ENCODE measurements at regions not wholly inside any gene's neighbourhood (a gene's known extent, or its start where the extent isn't known, plus 50 kb on each side); places are given as distances from the start of the nearest gene placed in this dataset.

GRCh38 chr9:26240020-26240419 lies 561.8 kb upstream of the TUSC1 start (continued):
- TF ChIP-seq, protein P1, sequence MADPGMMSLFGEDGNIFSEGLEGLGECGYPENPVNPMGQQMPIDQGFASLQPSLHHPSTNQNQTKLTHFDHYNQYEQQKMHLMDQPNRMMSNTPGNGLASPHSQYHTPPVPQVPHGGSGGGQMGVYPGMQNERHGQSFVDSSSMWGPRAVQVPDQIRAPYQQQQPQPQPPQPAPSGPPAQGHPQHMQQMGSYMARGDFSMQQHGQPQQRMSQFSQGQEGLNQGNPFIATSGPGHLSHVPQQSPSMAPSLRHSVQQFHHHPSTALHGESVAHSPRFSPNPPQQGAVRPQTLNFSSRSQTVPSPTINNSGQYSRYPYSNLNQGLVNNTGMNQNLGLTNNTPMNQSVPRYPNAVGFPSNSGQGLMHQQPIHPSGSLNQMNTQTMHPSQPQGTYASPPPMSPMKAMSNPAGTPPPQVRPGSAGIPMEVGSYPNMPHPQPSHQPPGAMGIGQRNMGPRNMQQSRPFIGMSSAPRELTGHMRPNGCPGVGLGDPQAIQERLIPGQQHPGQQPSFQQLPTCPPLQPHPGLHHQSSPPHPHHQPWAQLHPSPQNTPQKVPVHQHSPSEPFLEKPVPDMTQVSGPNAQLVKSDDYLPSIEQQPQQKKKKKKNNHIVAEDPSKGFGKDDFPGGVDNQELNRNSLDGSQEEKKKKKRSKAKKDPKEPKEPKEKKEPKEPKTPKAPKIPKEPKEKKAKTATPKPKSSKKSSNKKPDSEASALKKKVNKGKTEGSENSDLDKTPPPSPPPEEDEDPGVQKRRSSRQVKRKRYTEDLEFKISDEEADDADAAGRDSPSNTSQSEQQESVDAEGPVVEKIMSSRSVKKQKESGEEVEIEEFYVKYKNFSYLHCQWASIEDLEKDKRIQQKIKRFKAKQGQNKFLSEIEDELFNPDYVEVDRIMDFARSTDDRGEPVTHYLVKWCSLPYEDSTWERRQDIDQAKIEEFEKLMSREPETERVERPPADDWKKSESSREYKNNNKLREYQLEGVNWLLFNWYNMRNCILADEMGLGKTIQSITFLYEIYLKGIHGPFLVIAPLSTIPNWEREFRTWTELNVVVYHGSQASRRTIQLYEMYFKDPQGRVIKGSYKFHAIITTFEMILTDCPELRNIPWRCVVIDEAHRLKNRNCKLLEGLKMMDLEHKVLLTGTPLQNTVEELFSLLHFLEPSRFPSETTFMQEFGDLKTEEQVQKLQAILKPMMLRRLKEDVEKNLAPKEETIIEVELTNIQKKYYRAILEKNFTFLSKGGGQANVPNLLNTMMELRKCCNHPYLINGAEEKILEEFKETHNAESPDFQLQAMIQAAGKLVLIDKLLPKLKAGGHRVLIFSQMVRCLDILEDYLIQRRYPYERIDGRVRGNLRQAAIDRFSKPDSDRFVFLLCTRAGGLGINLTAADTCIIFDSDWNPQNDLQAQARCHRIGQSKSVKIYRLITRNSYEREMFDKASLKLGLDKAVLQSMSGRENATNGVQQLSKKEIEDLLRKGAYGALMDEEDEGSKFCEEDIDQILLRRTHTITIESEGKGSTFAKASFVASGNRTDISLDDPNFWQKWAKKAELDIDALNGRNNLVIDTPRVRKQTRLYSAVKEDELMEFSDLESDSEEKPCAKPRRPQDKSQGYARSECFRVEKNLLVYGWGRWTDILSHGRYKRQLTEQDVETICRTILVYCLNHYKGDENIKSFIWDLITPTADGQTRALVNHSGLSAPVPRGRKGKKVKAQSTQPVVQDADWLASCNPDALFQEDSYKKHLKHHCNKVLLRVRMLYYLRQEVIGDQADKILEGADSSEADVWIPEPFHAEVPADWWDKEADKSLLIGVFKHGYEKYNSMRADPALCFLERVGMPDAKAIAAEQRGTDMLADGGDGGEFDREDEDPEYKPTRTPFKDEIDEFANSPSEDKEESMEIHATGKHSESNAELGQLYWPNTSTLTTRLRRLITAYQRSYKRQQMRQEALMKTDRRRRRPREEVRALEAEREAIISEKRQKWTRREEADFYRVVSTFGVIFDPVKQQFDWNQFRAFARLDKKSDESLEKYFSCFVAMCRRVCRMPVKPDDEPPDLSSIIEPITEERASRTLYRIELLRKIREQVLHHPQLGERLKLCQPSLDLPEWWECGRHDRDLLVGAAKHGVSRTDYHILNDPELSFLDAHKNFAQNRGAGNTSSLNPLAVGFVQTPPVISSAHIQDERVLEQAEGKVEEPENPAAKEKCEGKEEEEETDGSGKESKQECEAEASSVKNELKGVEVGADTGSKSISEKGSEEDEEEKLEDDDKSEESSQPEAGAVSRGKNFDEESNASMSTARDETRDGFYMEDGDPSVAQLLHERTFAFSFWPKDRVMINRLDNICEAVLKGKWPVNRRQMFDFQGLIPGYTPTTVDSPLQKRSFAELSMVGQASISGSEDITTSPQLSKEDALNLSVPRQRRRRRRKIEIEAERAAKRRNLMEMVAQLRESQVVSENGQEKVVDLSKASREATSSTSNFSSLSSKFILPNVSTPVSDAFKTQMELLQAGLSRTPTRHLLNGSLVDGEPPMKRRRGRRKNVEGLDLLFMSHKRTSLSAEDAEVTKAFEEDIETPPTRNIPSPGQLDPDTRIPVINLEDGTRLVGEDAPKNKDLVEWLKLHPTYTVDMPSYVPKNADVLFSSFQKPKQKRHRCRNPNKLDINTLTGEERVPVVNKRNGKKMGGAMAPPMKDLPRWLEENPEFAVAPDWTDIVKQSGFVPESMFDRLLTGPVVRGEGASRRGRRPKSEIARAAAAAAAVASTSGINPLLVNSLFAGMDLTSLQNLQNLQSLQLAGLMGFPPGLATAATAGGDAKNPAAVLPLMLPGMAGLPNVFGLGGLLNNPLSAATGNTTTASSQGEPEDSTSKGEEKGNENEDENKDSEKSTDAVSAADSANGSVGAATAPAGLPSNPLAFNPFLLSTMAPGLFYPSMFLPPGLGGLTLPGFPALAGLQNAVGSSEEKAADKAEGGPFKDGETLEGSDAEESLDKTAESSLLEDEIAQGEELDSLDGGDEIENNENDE (IDR thresholded peaks at IDR 0.05; ENCODE audit: insufficient replicate concordance, low read length): no peak
